Stimulated activated memory B cell treated with anti-CD40 and anti-IgM and Interleukin-4, amounts not matched to agents 10 μg/mL and 1 μg/mL and 100 μg/mL, for 72 hours (primary cell): ENCODE measurements at regions not wholly inside any gene's neighbourhood (a gene's known extent, or its start where the extent isn't known, plus 50 kb on each side); places are given as distances from the start of the nearest gene placed in this dataset.
"Not testable (repeated sequence)": the region's sequence is repeated elsewhere in the genome, so short reads cannot be mapped to it uniquely, and the experiment has no call there.

Experiments used
- ATAC-seq: fragments of 150-1000 bp; cut with Tn5 transposase; 2 replicates; pipeline ENCODE4 v1.10.0; 2021
- H3K27ac Mint-ChIP-seq: one replicate; pipeline ENCODE4 v1.8.0; 2022; ENCODE audit warnings: mild to moderate bottlenecking, mixed read lengths
- H3K27me3 Mint-ChIP-seq: one replicate; pipeline ENCODE4 v1.8.0; 2022; ENCODE audit warnings: mixed read lengths
- H3K36me3 Mint-ChIP-seq: one replicate; pipeline ENCODE4 v1.8.0; 2022; ENCODE audit warnings: mixed read lengths
- H3K4me1 Mint-ChIP-seq: one replicate; pipeline ENCODE4 v1.8.0; 2022; ENCODE audit warnings: mixed read lengths
- H3K4me3 Mint-ChIP-seq: one replicate; pipeline ENCODE4 v1.8.0; 2022; ENCODE audit warnings: mild to moderate bottlenecking, moderate library complexity, mixed read lengths
- H3K9me3 Mint-ChIP-seq: one replicate; pipeline ENCODE4 v1.8.0; 2022; ENCODE audit warnings: mixed read lengths

- peaks cover 2% of the 10 kb centered on the region for H3K27me3 Mint-ChIP-seq
- no peak for ATAC-seq
- no peak overlapping the region for H3K27ac Mint-ChIP-seq
- no peaks in the 10 kb centered on the region for H3K36me3 Mint-ChIP-seq
- H3K9me3 Mint-ChIP-seq: no peaks in the 10 kb centered on the region
- no peak overlapping the region for H3K4me3 Mint-ChIP-seq
- H3K4me1 Mint-ChIP-seq: peaks cover 29% of the 10 kb centered on the region
Measured at GRCh38 chr18:59068276-59069071, 71.2 kb upstream of the SEC11C start.

- H3K27me3 Mint-ChIP-seq: no peaks in the 10 kb centered on the region
- peaks cover 3% of the 10 kb centered on the region for H3K9me3 Mint-ChIP-seq
- peaks cover 22% of the 10 kb centered on the region for H3K4me1 Mint-ChIP-seq
- no peak overlapping the region for H3K27ac Mint-ChIP-seq
- H3K4me3 Mint-ChIP-seq: no peak overlapping the region
- ATAC-seq: peak; percentile 85
- H3K36me3 Mint-ChIP-seq: no peaks in the 10 kb centered on the region
Measured at GRCh38 chr18:59070181-59070912, 69.3 kb upstream of the SEC11C start.

- Mint-ChIP-seq H3K27me3 (no peaks in the 10 kb centered on the region), H3K4me1 (peaks cover 22% of the 10 kb centered on the region), H3K9me3 (peaks cover 3% of the 10 kb centered on the region), H3K27ac (peak overlapping the region; percentile 73), H3K36me3 (no peaks in the 10 kb centered on the region), H3K4me3 (peak overlapping the region; percentile 71)
- peak; percentile 90 for ATAC-seq
Measured at GRCh38 chr18:59072727-59073421, 66.8 kb upstream of the SEC11C start.

- Mint-ChIP-seq H3K9me3 (peaks cover 3% of the 10 kb centered on the region), H3K4me3 (no peak overlapping the region), H3K27ac (no peak overlapping the region), H3K4me1 (peaks cover 15% of the 10 kb centered on the region), H3K36me3 (no peaks in the 10 kb centered on the region), H3K27me3 (no peaks in the 10 kb centered on the region)
- ATAC-seq: no peak
Measured at GRCh38 chr18:59075923-59076322, 63.8 kb upstream of the SEC11C start.

- Mint-ChIP-seq H3K36me3 (no peaks in the 10 kb centered on the region), H3K4me1 (peaks cover 11% of the 10 kb centered on the region), H3K4me3 (no peak overlapping the region), H3K9me3 (peaks cover 3% of the 10 kb centered on the region), H3K27me3 (no peaks in the 10 kb centered on the region), H3K27ac (no peak overlapping the region)
- no peak for ATAC-seq
Measured at GRCh38 chr18:59079264-59079663, 60.4 kb upstream of the SEC11C start.

GRCh38 chr18:59079687-59080501, 59.8 kb upstream of the SEC11C start:
- ATAC-seq, H3K9me3 Mint-ChIP-seq, H3K36me3 Mint-ChIP-seq, H3K27me3 Mint-ChIP-seq, H3K4me3 Mint-ChIP-seq, H3K27ac Mint-ChIP-seq: not testable (repeated sequence)
- H3K4me1 Mint-ChIP-seq: peaks cover 12% of the 10 kb centered on the region

- H3K4me1 Mint-ChIP-seq: peaks cover 12% of the 10 kb centered on the region
- ATAC-seq: no peak
- no peaks in the 10 kb centered on the region for H3K9me3 Mint-ChIP-seq
- no peaks in the 10 kb centered on the region for H3K36me3 Mint-ChIP-seq
- no peak overlapping the region for H3K4me3 Mint-ChIP-seq
- no peak overlapping the region for H3K27ac Mint-ChIP-seq
- H3K27me3 Mint-ChIP-seq: no peaks in the 10 kb centered on the region
Measured at GRCh38 chr18:59083136-59083818, 56.4 kb upstream of the SEC11C start.

GRCh38 chr18:59085126-59085794, 54.4 kb upstream of the SEC11C start:
- Mint-ChIP-seq H3K36me3 (no peaks in the 10 kb centered on the region), H3K9me3 (no peaks in the 10 kb centered on the region), H3K27me3 (peaks cover 5% of the 10 kb centered on the region), H3K27ac (no peak overlapping the region), H3K4me3 (no peak overlapping the region), H3K4me1 (peaks cover 12% of the 10 kb centered on the region)
- no peak for ATAC-seq

- Mint-ChIP-seq H3K9me3 (no peaks in the 10 kb centered on the region), H3K4me3 (no peak overlapping the region), H3K36me3 (no peaks in the 10 kb centered on the region), H3K27ac (no peak overlapping the region), H3K4me1 (peaks cover 12% of the 10 kb centered on the region), H3K27me3 (peaks cover 8% of the 10 kb centered on the region)
- ATAC-seq: no peak
Measured at GRCh38 chr18:59085797-59086196, 53.9 kb upstream of the SEC11C start.

GRCh38 chr18:59086522-59086921, 53.2 kb upstream of the SEC11C start:
- no peaks in the 10 kb centered on the region for H3K36me3 Mint-ChIP-seq
- no peaks in the 10 kb centered on the region for H3K9me3 Mint-ChIP-seq
- no peak overlapping the region for H3K4me3 Mint-ChIP-seq
- H3K4me1 Mint-ChIP-seq: peaks cover 12% of the 10 kb centered on the region
- no peak for ATAC-seq
- no peak overlapping the region for H3K27ac Mint-ChIP-seq
- H3K27me3 Mint-ChIP-seq: peaks cover 8% of the 10 kb centered on the region

GRCh38 chr18:59087391-59087790, 52.3 kb upstream of the SEC11C start:
- peaks cover 8% of the 10 kb centered on the region for H3K27me3 Mint-ChIP-seq
- no peak for ATAC-seq
- no peak overlapping the region for H3K27ac Mint-ChIP-seq
- H3K4me3 Mint-ChIP-seq: no peak overlapping the region
- H3K36me3 Mint-ChIP-seq: no peaks in the 10 kb centered on the region
- H3K9me3 Mint-ChIP-seq: no peaks in the 10 kb centered on the region
- peaks cover 12% of the 10 kb centered on the region for H3K4me1 Mint-ChIP-seq
